Neural cell (in vitro differentiated cells): ENCODE measurements at regions not wholly inside any gene's neighbourhood (a gene's known extent, or its start where the extent isn't known, plus 50 kb on each side); places are given as distances from the start of the nearest gene placed in this dataset.

Experiments used
- H2AFZ ChIP-seq: fragments of 200-600, 300-800 bp; sonication (generic), shearing (Covaris generic); 2 replicates; pipeline ENCODE4 v1.6.0; 2014; ENCODE audit warnings: low read depth, mild to moderate bottlenecking, antibody characterized with exemption, low read length, moderate library complexity
- H3F3A ChIP-seq: fragments of 200-600 bp; shearing (Covaris generic); 2 replicates; pipeline ENCODE4 v1.6.1; 2016; ENCODE audit warnings: mild to moderate bottlenecking, moderate library complexity, mixed read lengths, antibody characterized with exemption, low read length; ENCODE audit not compliant: insufficient read depth, poor library complexity, severe bottlenecking
- H3K27ac ChIP-seq: fragments of 200-600, 300-800 bp; sonication (generic), shearing (Covaris generic); 2 replicates; pipeline ENCODE4 v1.5.1; 2014; ENCODE audit warnings: mild to moderate bottlenecking, low read length, moderate library complexity
- H3K27me3 ChIP-seq: fragments of 300-800, 200-600 bp; sonication (generic), shearing (Covaris generic); 2 replicates; pipeline ENCODE4 v1.6.0; 2014; ENCODE audit warnings: mild to moderate bottlenecking, low read depth, low read length, moderate library complexity; ENCODE audit not compliant: insufficient read depth
- H3K36me3 ChIP-seq: fragments of 300-800, 200-600 bp; sonication (generic), shearing (Covaris generic); 2 replicates; pipeline ENCODE4 v1.5.1; 2014; ENCODE audit warnings: mild to moderate bottlenecking, antibody characterized with exemption, low read length, moderate library complexity; ENCODE audit not compliant: insufficient read depth
- H3K4me2 ChIP-seq: fragments of 300-800, 200-600 bp; sonication (generic), shearing (Covaris generic); 2 replicates; pipeline ENCODE4 v1.6.0; 2014; ENCODE audit warnings: mild to moderate bottlenecking, low read length
- H3K4me3 ChIP-seq: fragments of 300-800, 200-600 bp; sonication (generic), shearing (Covaris generic); 2 replicates; pipeline ENCODE4 v1.5.1; 2014; ENCODE audit warnings: mild to moderate bottlenecking, low read length, moderate library complexity
- H3K79me2 ChIP-seq: fragments of 200-600 bp; shearing (Covaris generic); replicated peaks from 2 replicates; pipeline ENCODE4 v1.6.0; 2014; ENCODE audit warnings: mild to moderate bottlenecking, low read length, moderate library complexity; ENCODE audit not compliant: insufficient read depth
- H3K9ac ChIP-seq: fragments of 300-800, 200-600 bp; sonication (generic), shearing (Covaris generic); 2 replicates; pipeline ENCODE4 v1.6.1; 2016; ENCODE audit warnings: mild to moderate bottlenecking, low read length, mixed read lengths
- H3K9me2 ChIP-seq: fragments of 200-600 bp; shearing (Covaris generic); 2 replicates; pipeline ENCODE4 v1.6.1; 2016; ENCODE audit warnings: mild to moderate bottlenecking, low read length, mixed read lengths; ENCODE audit not compliant: insufficient read depth
- H3K9me3 ChIP-seq: fragments of 200-600, 300-800 bp; sonication (generic), shearing (Covaris generic); 2 replicates; pipeline ENCODE4 v1.6.1; 2016; ENCODE audit warnings: mild to moderate bottlenecking, mixed run types, low read length, moderate library complexity, mixed read lengths
- H4K20me1 ChIP-seq: fragments of 200-600 bp; shearing (Covaris generic); 2 replicates; pipeline ENCODE4 v1.6.1; 2016; ENCODE audit warnings: mild to moderate bottlenecking, mixed run types; ENCODE audit not compliant: insufficient read depth
- CTCF ChIP-seq: fragments of 450-650 bp; IDR thresholded peaks from 2 replicates; pipeline ENCODE4 v1.5.1; 2014; ENCODE audit warnings: antibody characterized with exemption, mild to moderate bottlenecking, moderate library complexity; ENCODE audit not compliant: poor library complexity, severe bottlenecking
- EP300 ChIP-seq: fragments of 450-650 bp; conservative IDR thresholded peaks from 2 replicates; pipeline ENCODE4 v1.6.1; 2014; ENCODE audit warnings: antibody characterized with exemption, mild to moderate bottlenecking, moderate library complexity; ENCODE audit not compliant: poor library complexity, severe bottlenecking
- EZH2 ChIP-seq: fragments of 200-600, 300-800 bp; shearing (Covaris generic), sonication (generic); IDR thresholded peaks from 2 replicates; pipeline ENCODE4 v1.6.1; 2014; ENCODE audit warnings: antibody characterized with exemption, low read length, borderline replicate concordance, mild to moderate bottlenecking; ENCODE audit not compliant: insufficient read depth, poor library complexity, severe bottlenecking
- MXI1 ChIP-seq: fragments of 450-650 bp; conservative IDR thresholded peaks from 2 replicates; pipeline ENCODE4 v1.6.1; 2014; ENCODE audit warnings: antibody characterized with exemption, mild to moderate bottlenecking; ENCODE audit not compliant: poor library complexity, severe bottlenecking
- POLR2AphosphoS5 ChIP-seq: IDR thresholded peaks from 2 replicates; pipeline ENCODE4 v1.6.1; 2012
- RAD21 ChIP-seq: fragments of 450-650 bp; conservative IDR thresholded peaks from 2 replicates; pipeline ENCODE4 v1.6.1; 2014; ENCODE audit warnings: antibody characterized with exemption, mild to moderate bottlenecking, moderate library complexity
- SMC3 ChIP-seq: fragments of 450-650 bp; conservative IDR thresholded peaks from 2 replicates; pipeline ENCODE4 v1.6.1; 2014; ENCODE audit warnings: antibody characterized with exemption, mild to moderate bottlenecking, moderate library complexity; ENCODE audit not compliant: poor library complexity
- TAF1 ChIP-seq: IDR thresholded peaks from 2 replicates; pipeline ENCODE4 v1.6.1; 2012; ENCODE audit warnings: low read depth
- TF ChIP-seq, protein P1 (sequence below): IDR thresholded peaks from 2 replicates; pipeline ENCODE4 v1.6.1; 2012; ENCODE audit warnings: borderline replicate concordance

DNA sequence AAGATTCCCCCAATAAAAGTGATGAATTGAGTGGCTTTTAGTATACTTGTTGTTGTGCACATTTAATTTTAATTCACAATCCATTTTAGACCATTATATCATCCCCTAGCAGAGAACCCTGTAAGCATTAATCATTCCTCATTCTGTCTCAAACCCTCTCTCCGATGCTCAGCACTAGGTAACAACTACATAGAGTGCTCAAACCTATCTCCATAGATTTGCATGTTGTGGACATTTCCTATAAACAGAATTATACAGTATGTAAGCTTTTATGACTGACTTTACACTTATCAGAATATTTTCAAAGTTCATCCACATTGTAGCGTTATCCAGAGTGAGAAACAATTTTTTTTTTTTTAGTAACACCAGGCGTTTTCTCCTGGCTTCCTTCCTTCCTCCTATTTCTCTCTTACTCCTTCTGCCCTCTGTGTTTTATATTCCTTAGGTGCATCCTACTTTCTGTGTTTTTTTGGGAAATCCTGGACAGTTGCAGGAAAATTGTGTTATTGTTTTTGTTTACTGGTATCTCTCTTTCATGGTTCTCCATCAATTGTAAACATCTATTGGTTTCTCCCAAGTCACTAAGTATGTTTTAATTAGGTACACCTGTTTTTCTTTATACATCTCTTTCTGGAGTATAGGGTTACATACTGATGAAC, 1528.0 kb upstream of the TPTE start:
- Histone ChIP-seq H4K20me1 (no peaks in the 10 kb centered on the region), H3K4me2 (no peak overlapping the region), H3K9me3 (peaks cover 52% of the 10 kb centered on the region), H3F3A (no peaks in the 10 kb centered on the region), H3K27ac (no peak overlapping the region), H2AFZ (no peak overlapping the region), H3K36me3 (no peaks in the 10 kb centered on the region), H3K9ac (no peak overlapping the region), H3K9me2 (no peaks in the 10 kb centered on the region), H3K4me3 (no peak overlapping the region), H3K27me3 (no peaks in the 10 kb centered on the region), H3K79me2 (no peaks in the 10 kb centered on the region)
- TF ChIP-seq POLR2AphosphoS5 (no peak), MXI1 (no peak), EZH2 (no peak), TAF1 (no peak), CTCF (no peak), SMC3 (no peak), EP300 (no peak), RAD21 (no peak)
- TF ChIP-seq, protein P1, sequence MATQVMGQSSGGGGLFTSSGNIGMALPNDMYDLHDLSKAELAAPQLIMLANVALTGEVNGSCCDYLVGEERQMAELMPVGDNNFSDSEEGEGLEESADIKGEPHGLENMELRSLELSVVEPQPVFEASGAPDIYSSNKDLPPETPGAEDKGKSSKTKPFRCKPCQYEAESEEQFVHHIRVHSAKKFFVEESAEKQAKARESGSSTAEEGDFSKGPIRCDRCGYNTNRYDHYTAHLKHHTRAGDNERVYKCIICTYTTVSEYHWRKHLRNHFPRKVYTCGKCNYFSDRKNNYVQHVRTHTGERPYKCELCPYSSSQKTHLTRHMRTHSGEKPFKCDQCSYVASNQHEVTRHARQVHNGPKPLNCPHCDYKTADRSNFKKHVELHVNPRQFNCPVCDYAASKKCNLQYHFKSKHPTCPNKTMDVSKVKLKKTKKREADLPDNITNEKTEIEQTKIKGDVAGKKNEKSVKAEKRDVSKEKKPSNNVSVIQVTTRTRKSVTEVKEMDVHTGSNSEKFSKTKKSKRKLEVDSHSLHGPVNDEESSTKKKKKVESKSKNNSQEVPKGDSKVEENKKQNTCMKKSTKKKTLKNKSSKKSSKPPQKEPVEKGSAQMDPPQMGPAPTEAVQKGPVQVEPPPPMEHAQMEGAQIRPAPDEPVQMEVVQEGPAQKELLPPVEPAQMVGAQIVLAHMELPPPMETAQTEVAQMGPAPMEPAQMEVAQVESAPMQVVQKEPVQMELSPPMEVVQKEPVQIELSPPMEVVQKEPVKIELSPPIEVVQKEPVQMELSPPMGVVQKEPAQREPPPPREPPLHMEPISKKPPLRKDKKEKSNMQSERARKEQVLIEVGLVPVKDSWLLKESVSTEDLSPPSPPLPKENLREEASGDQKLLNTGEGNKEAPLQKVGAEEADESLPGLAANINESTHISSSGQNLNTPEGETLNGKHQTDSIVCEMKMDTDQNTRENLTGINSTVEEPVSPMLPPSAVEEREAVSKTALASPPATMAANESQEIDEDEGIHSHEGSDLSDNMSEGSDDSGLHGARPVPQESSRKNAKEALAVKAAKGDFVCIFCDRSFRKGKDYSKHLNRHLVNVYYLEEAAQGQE = no peak

- Histone ChIP-seq H3K9ac (no peak overlapping the region), H3F3A (no peaks in the 10 kb centered on the region), H3K79me2 (no peaks in the 10 kb centered on the region), H3K27me3 (no peaks in the 10 kb centered on the region), H3K27ac (no peak overlapping the region), H3K9me3 (peaks cover 48% of the 10 kb centered on the region), H3K4me3 (no peak overlapping the region), H3K4me2 (no peak overlapping the region), H3K36me3 (no peaks in the 10 kb centered on the region), H4K20me1 (no peaks in the 10 kb centered on the region), H2AFZ (no peak overlapping the region), H3K9me2 (no peaks in the 10 kb centered on the region)
- TF ChIP-seq TAF1 (no peak), SMC3 (no peak), EZH2 (no peak), POLR2AphosphoS5 (no peak), MXI1 (no peak)
Observed at GRCh38 chr21:8993943-8994639, 1527.3 kb upstream of the TPTE start.
